ENCODE measurements at regions not wholly inside any gene's neighbourhood (a gene's known extent, or its start where the extent isn't known, plus 50 kb on each side); places are given as distances from the start of the nearest gene placed in this dataset.
"Not testable (repeated sequence)": the region's sequence is repeated elsewhere in the genome, so short reads cannot be mapped to it uniquely, and the experiment has no call there.

GRCh38 chr4:187672526-187672925, 323.0 kb upstream of the ZFP42 start:
- 94% methylated on average over 10 of the region's 12 CpGs; no CpG with 5 or more reads in 1 of the 2 experiments for WGBS, 2 experiments (ENCODE audit: extremely low coverage in 1 of 2, insufficient coverage in 1 of 2, insufficient read length in 1 of 2, insufficient replicate concordance in 2 of 2, low coverage in 1 of 2, low lambda C conversion rate in 2 of 2, missing lambda C conversion rate in 1 of 2)
- H3K27ac ChIP-seq (ENCODE audit: low read depth, low read length); H3K14ac ChIP-seq (ENCODE audit: insufficient read length); H3K23me2 ChIP-seq (ENCODE audit: low read depth, low read length); H3K4me1 ChIP-seq (replicated peaks in 1 of 4; ENCODE audit: control insufficient read depth in 3 of 4, insufficient read depth in 4 of 4, low read length in 3 of 4); H2BK20ac ChIP-seq (ENCODE audit: low read length); H3K4me2 ChIP-seq (ENCODE audit: insufficient read depth in 1 of 2, low read depth in 2 of 2, low read length in 2 of 2); H3K9ac ChIP-seq (replicated peaks in 1 of 4; ENCODE audit: extremely low read depth in 1 of 4, low read depth in 3 of 4, low read length in 3 of 4); POLR2A ChIA-PET (ENCODE audit: partially characterized antibody); H2AFZ ChIP-seq (ENCODE audit: low read length); H3K56ac ChIP-seq (replicated peaks; ENCODE audit: insufficient read length, low read depth, low read length); H4K8ac ChIP-seq (ENCODE audit: extremely low read depth, insufficient read depth, low read length); CTCF ChIA-PET (ENCODE audit: partially characterized antibody); H3K9me3 ChIP-seq (ENCODE audit: insufficient read depth in 2 of 2, low read depth in 1 of 2, low read length in 1 of 2); H4K91ac ChIP-seq (replicated peaks; ENCODE audit: insufficient read length, low read length); H3K79me1 ChIP-seq (ENCODE audit: low read depth, low read length); H3K27me3 ChIP-seq (replicated peaks in 1 of 4; ENCODE audit: control insufficient read depth in 3 of 4, extremely low read depth in 1 of 4, insufficient read depth in 3 of 4, low read length in 3 of 4); H3K4ac ChIP-seq (replicated peaks; ENCODE audit: insufficient read length, low read depth, low read length); H3K79me2 ChIP-seq (ENCODE audit: control insufficient read depth in 1 of 2, insufficient read depth in 2 of 2, low read length in 2 of 2); H2BK12ac ChIP-seq (ENCODE audit: low read depth, low read length); H2BK5ac ChIP-seq (ENCODE audit: low read depth, low read length); H4K20me1 ChIP-seq (replicated peaks in 1 of 2; ENCODE audit: control insufficient read depth in 1 of 2, insufficient read depth in 2 of 2, low read length in 2 of 2); H2BK120ac ChIP-seq (replicated peaks; ENCODE audit: low read depth, low read length); FAIRE-seq; H3K18ac ChIP-seq (ENCODE audit: extremely low read depth, low read length); DNase-seq (ENCODE audit: low read depth in 1 of 2, low spot score in 2 of 2); H3K23ac ChIP-seq (ENCODE audit: insufficient read length); H4K5ac ChIP-seq (ENCODE audit: insufficient read length, low read depth, low read length); H3K36me3 ChIP-seq (ENCODE audit: control insufficient read depth in 2 of 4, insufficient read depth in 4 of 4, low read length in 3 of 4); H2AK5ac ChIP-seq (ENCODE audit: low read depth, low read length); H2BK15ac ChIP-seq (ENCODE audit: low read length); H3K4me3 ChIP-seq (ENCODE audit: extremely low read depth in 1 of 4, insufficient read depth in 2 of 4, low read depth in 3 of 4, low read length in 4 of 4): not testable (repeated sequence)

Data from H1 (cell line).